ENCODE measurements at regions not wholly inside any gene's neighbourhood (a gene's known extent, or its start where the extent isn't known, plus 50 kb on each side); places are given as distances from the start of the nearest gene placed in this dataset.
"Not testable (repeated sequence)": the region's sequence is repeated elsewhere in the genome, so short reads cannot be mapped to it uniquely, and the experiment has no call there.

DNA sequence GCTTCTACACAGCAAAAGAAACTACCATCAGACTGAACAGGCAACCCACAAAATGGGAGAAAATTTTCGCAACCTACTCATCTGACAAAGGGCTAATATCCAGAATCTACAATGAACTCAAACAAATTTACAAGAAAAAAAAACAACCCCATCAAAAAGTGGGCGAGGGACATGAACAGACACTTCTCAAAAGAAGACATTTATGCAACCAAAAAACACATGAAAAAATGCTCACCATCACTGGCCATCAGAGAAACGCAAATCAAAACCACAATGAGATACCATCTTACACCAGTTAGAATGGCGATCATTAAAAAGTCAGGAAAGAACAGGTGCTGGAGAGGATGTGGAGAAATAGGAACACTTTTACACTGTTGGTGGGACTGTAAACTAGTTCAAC, 171.8 kb upstream of the IL12B start:
- not testable (repeated sequence) for DNase-seq (ENCODE audit: low spot score)

GRCh38 chr5:159503236-159503635, 172.9 kb upstream of the IL12B start:
- no peak for DNase-seq (ENCODE audit: low spot score)

DNA sequence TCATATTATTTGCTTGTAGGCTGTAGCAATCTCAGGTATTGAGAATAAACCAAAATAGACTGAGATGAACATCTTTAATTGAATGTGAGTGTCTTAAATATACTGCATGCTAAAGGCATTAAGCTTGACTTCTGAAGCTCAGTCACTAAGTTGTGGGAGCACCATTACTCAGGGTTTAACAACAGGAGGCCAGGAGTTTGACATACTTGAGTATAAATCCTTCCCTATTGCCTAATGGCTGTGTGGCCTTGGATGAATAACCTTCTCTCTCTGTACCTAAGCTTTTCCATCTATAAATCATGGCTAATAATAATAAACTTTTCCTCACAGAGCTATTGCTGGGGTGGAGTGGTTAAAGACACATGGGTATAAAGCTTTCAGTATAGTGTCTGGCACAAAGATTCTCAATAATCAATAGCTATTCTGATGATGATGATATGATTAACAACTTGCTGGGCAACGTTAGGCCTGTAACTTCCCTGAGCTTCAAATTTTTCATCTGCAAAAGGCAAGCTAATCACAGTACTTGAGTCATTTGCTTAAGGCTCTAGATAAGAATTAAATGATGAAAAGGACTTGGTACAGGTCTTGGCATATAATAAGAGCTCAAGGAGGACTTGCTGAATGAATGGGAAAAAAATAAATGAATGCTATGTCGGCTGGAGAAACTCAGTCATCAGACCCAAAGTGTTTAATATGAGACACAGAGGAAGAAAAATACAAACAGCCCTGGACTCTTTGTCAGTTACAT, 174.0 kb upstream of the IL12B start:
- DNase-seq (ENCODE audit: low spot score), result no peak

DNA sequence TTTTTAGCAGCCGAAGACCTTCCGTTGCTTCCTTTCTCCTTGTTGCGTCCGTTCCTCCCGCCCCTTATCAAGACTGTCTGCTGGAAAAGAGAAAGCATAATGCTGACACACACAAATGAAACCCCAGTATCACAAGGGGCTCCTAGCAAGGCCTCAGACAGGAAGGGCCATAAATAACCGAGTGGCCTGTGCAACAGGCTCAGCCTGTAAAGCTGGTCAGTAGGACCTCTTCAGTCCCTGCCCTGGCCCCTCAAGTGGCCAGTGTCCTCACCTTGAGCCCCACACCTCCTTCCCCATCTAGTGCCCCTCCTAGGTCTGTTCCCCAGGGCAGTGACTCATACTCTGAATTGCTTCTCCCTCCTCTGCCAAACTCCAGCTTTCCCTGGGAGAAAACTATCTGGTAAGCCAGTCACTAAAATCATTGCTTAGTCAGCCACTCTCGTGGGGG, 174.6 kb upstream of the IL12B start:
- DNase-seq (ENCODE audit: low spot score), result no peak

DNA sequence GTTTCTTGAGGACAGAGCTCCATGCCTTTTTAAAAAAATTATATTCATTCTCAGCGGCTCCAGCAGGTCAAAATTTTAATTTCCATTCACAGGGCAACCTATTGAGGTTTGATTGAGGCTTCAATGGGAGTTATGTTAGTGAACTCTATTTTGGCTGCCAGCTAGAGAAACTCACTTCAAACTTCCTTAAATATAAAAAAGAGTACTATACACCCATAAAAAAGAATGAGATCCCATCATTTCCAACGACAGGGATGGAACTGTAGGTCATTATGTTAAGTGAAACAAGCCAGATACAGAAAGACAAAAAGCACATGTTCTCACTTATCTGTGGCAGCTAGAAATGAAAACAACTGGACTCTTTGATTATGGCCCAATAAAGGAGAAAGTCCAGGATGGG, 176.8 kb upstream of the IL12B start:
- no peak for DNase-seq (ENCODE audit: low spot score)

- DNase-seq (ENCODE audit: low spot score), result no peak
These were observed 177.4 kb upstream of the IL12B start for GRCh38 chr5:159507661-159508060.

GRCh38 chr5:159508344-159508743, 178.1 kb upstream of the IL12B start:
- DNase-seq (ENCODE audit: low spot score), result no peak

DNA sequence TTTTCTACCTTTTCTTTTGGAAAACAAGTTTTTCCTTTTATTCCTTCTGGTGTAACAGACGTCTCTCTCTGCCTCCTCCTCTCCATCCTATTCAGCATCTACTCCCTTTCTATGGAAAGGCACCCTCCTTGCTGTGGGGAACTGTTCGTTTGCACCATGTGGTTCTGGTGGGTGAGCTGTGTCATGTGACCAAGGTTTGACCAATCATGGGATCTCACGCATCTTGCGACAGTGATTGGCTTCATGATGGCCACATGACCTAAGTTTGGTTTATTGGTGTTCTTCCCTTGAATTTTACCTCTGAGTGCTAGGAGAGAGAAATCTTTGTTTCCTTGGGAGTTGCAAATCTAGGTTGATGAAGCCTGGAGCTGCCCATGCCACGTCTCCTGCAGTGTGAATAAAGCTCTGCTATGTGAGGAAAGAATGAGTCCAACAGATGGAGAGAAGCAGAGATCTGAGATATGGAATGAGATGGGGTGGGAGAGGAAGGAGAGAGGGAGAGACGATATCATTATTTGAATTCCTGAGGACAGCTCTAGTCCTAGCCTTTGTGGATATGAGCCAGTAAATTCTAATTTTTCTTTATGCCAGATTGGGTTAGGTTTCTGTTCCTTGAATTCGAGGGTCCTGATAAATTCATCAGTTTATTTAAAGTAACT, 178.8 kb upstream of the IL12B start:
- no peak for DNase-seq (ENCODE audit: low spot score)

- peak; percentile 92 for DNase-seq (ENCODE audit: low spot score)
These were observed 180.0 kb upstream of the IL12B start for GRCh38 chr5:159510282-159510681.

DNA sequence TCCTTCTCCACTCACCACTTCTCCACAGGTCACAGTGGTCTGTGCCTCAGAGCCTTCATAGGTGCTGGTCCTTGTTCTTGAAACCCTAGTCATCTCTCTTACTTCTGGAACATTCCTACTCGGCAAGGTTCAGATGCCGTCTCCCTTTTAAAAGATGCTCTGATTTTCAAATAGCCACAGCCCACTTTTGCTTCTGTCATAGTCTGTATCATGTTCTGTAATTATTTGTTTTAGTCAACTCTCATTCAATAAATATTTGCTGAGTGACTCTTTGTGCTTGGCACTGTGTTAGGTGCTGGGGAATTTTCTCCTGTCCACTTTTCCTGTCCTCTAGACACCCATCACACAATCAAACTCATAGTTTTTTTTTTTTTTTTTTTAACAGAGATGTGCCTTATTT, 181.3 kb upstream of the IL12B start:
- DNase-seq (ENCODE audit: low spot score), result no peak

- no peak for DNase-seq (ENCODE audit: low spot score)
These were observed 181.8 kb upstream of the IL12B start for GRCh38 chr5:159512064-159512463.

DNA sequence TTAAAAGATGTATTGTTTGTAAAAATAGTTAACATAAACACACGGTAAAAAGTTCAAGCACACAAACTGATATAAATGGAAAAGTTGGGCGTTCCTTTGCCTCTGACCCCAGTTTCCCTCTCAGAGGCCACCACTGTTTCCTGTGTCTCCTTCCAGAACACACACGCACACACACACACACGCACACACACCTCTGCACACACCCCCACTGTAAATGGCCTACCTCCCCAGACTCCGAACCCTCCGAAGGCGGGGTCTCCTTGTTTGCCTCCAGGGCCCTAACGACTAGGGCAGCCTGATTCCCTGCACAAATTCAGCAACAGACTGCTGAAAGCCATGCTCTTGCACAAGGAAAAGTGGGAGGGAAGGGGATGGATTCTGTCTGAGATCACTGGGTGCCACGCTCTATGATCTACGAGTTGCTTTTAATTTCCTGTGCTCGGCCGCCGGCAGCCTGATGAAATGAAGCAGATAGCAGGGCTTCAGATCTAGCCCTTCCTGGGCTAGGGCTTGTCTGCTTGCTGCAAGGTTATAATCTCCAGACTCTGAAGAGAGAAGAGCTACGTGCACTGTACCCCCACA, 184.0 kb upstream of the IL12B start:
- DNase-seq (ENCODE audit: low spot score), result no peak

GRCh38 chr5:159515197-159515596, 184.9 kb upstream of the IL12B start:
- DNase-seq (ENCODE audit: low spot score), result no peak

GRCh38 chr5:159515909-159516415, 185.7 kb upstream of the IL12B start:
- DNase-seq (ENCODE audit: low spot score), result peak; percentile 82

DNA sequence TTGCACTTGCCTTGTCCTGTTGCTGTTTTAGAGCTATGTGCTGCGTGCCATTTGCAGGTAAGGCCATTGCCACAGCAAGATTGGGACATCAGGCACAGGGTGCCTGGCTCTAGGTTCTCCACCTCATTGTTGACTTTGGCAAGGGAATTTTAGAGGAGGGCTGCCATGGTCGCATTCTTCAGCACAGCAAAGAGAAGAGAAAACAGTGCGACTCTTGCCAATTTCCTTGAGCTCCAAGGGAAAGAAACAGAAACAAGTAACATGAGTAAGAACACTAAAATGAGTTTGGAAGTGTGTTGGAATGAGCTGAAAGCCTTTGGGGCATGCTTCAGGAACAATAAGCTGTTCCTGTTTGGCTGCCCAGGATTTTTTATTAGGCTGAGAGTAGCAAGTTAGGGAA, 188.1 kb upstream of the IL12B start:
- DNase-seq (ENCODE audit: low spot score), result no peak

DNA sequence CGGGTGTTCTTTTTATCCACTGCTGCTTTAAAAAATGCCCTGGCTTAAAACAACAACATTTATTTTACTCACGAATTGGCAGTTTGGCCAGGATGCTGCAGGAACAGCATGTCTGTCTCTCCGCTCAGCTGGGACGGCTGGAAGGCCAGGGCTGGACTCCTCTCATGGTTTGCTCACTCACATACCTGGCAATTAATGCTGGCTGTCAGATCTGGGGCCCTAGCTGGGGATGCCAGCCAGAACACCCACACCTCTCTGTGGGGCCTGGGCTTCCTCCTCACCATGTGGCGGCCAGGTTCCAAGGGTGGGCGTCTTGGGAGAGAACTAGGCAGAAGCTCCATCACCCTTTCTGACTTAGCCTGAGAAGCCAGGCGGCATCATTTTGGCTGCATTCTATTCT, 189.1 kb upstream of the IL12B start:
- DNase-seq (ENCODE audit: low spot score), result no peak

- no peak for DNase-seq (ENCODE audit: low spot score)
These were observed 192.6 kb upstream of the IL12B start for GRCh38 chr5:159522841-159523240.

- DNase-seq (ENCODE audit: low spot score), result not testable (repeated sequence)
These were observed 194.0 kb upstream of the IL12B start for GRCh38 chr5:159524279-159524678.

GRCh38 chr5:159525117-159525516, 194.8 kb upstream of the IL12B start:
- DNase-seq (ENCODE audit: low spot score), result no peak

DNA sequence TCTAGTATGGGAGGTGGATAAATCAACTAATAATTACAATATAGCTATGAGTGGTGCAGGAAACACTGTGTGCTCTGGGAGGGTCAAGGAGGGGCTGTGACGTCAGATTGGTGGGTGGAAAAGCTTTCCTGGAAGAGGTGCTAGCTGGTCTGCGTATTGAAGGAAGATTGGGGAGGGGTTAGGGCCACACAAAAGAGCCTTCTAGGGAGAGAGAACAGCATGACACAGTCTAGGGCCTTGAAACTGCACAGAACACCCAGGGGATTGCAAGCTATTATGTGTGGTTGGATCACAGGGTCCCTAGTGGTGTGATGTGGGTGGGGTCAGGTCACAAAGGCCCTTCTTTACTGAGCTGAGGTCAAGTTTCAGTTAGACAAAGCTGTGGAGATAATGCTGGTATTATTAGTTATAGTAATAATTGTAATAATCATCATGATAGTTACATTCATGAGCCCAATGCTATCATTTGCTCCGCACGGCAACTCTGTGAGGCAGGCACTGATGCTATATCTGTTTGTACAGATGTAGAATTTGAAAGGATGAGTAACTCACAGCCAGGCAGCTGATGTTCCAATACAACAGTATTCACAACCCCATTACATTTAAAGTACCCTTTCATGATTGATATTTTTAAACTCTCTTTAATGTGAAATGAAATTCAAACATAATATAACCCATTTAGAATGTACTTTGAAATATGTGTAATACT, 197.4 kb upstream of the IL12B start:
- no peak for DNase-seq (ENCODE audit: low spot score)

DNA sequence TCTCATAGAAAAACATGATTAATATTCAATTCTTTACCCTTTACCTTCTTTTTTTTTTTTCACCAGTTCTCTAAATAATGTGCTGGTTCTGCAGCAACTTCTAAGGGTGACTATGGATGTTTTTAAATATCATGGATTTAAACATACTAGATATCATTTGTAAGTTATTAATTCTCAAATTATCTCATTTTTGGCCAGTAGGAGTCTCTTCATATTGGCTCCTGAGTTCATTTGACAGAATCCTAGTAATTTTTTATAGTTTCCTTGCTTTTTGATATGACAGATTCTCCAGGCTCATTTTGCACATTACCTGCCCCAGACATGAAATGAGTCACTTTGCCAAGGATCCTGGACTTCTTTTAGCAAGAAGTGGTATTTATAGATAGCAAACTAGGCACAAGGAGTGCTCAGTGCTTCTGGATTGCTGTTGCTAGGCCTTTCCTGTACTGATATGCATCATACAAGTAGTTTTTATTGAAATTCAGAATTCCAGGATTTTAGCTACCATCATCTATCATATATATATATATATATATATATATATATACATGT, 201.3 kb upstream of the IL12B start:
- DNase-seq (ENCODE audit: low spot score), result no peak

GRCh38 chr5:159533197-159533596, 202.9 kb upstream of the IL12B start:
- DNase-seq (ENCODE audit: low spot score), result no peak

Measured in iPS-NIHi11 (cell line).